HPDE6-E6E7 (cell line): ENCODE measurements at regions not wholly inside any gene's neighbourhood (a gene's known extent, or its start where the extent isn't known, plus 50 kb on each side); places are given as distances from the start of the nearest gene placed in this dataset.

Source experiments
- DNase-seq: peaks from one replicate; pipeline ENCODE4 v3.0.0; 2011; ENCODE audit warnings: missing footprints; ENCODE audit errors: extremely low spot score

DNA sequence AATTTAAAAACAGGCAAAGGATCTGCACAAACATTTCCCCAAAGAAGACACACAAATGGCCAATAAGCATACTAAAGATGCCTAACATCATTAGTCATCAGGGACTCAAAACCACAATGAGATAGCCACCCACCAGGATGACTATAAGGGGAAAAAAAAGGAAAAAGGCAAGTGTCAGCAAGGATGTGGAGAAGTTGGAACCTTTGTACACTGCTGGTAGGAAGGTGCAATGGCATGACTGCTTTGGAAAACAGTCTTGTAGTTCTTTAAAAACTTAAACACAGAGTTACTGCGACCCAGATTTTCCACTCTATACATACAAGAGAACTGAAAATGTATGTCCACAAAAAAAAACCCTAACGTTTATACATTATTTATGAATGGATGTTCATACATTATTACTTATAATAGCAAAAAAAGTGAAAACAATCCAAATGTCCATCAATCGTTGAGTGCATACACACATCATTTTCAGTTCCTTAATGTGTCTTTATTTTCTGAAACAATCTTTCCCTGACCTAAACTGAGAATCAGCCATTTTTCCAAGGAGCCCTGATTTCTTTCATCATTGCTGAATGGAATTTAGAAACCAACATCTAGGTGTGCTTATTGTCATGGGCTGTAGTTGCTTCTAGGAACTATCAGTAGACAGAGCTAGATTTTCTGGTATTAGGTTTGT lies 64.7 kb upstream of the TLK1 start:
- peak; percentile 14 for DNase-seq

DNA sequence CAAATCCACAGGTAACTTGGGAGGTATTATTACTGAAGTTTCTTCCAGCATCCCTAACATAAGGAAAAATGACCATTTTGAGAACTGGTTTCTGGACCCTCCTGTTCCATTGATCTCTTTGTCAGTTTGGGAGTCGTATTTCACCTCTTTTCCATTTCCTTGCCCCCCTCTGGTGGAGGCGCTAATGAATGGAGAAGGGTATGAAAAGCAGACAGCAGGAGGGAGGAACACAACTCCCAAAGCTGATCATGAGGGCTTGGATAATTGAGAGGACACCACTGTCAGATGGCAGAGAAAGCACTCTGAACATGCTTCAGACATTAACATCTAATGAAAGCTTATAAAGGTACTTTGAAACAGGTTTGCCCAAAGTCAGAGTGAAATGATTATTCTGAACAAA lies 56.6 kb upstream of the TLK1 start:
- DNase-seq, result no peak

GRCh38 chr2:171216631-171217030 lies 55.9 kb upstream of the TLK1 start:
- DNase-seq, result no peak

- no peak for DNase-seq
Observed at GRCh38 chr2:171214093-171214492, 53.4 kb upstream of the TLK1 start.

GRCh38 chr2:171210864-171211431 lies 50.3 kb upstream of the TLK1 start:
- DNase-seq, result no peak
